ENCODE measurements at regions not wholly inside any gene's neighbourhood (a gene's known extent, or its start where the extent isn't known, plus 50 kb on each side); places are given as distances from the start of the nearest gene placed in this dataset.

- Mint-ChIP-seq H3K27me3 (ENCODE audit: low read depth, poor library complexity) (peaks cover 22% of the 10 kb centered on the region), H3K9me3 (no peaks in the 10 kb centered on the region), H3K4me3 (no peak overlapping the region), H3K4me1 (peaks cover 61% of the 10 kb centered on the region), H3K27ac (no peak overlapping the region), H3K36me3 (ENCODE audit: low read depth) (no peaks in the 10 kb centered on the region)
- TF ChIP-seq CTCF (IDR thresholded peaks at IDR 0.05) = no peak
- no peak for DNase-seq
Observed at GRCh38 chr16:86786994-86787393, 208.6 kb downstream of the FOXL1 start.

- no peak for TF ChIP-seq CTCF (IDR thresholded peaks at IDR 0.05)
- no peak overlapping the region for H3K27ac Mint-ChIP-seq
- H3K36me3 Mint-ChIP-seq (ENCODE audit: low read depth) = no peaks in the 10 kb centered on the region
- no peak overlapping the region for H3K4me3 Mint-ChIP-seq
- H3K4me1 Mint-ChIP-seq = peaks cover 66% of the 10 kb centered on the region
- peaks cover 22% of the 10 kb centered on the region for H3K27me3 Mint-ChIP-seq (ENCODE audit: low read depth, poor library complexity)
- DNase-seq = no peak
- H3K9me3 Mint-ChIP-seq = no peaks in the 10 kb centered on the region
Observed at GRCh38 chr16:86787538-86787937, 209.2 kb downstream of the FOXL1 start.

- H3K27me3 Mint-ChIP-seq (ENCODE audit: low read depth, poor library complexity) = peaks cover 13% of the 10 kb centered on the region
- TF ChIP-seq CTCF (IDR thresholded peaks at IDR 0.05) = no peak
- H3K27ac Mint-ChIP-seq = peak overlapping the region; percentile 87
- no peaks in the 10 kb centered on the region for H3K36me3 Mint-ChIP-seq (ENCODE audit: low read depth)
- DNase-seq = peak; percentile 63
- H3K4me1 Mint-ChIP-seq = peaks cover 74% of the 10 kb centered on the region
- peak overlapping the region; percentile 21 for H3K4me3 Mint-ChIP-seq
- H3K9me3 Mint-ChIP-seq = no peaks in the 10 kb centered on the region
Observed at GRCh38 chr16:86789621-86790051, 211.3 kb downstream of the FOXL1 start.

GRCh38 chr16:86791287-86792035, 213.1 kb downstream of the FOXL1 start:
- no peaks in the 10 kb centered on the region for H3K9me3 Mint-ChIP-seq
- H3K36me3 Mint-ChIP-seq (ENCODE audit: low read depth) = no peaks in the 10 kb centered on the region
- no peak for DNase-seq
- H3K27ac Mint-ChIP-seq = peak overlapping the region; percentile 48
- H3K4me3 Mint-ChIP-seq = no peak overlapping the region
- TF ChIP-seq CTCF (IDR thresholded peaks at IDR 0.05) = no peak
- peaks cover 13% of the 10 kb centered on the region for H3K27me3 Mint-ChIP-seq (ENCODE audit: low read depth, poor library complexity)
- peaks cover 76% of the 10 kb centered on the region for H3K4me1 Mint-ChIP-seq

- Mint-ChIP-seq H3K27ac (no peak overlapping the region), H3K4me3 (no peak overlapping the region), H3K9me3 (no peaks in the 10 kb centered on the region), H3K27me3 (ENCODE audit: low read depth, poor library complexity) (peaks cover 23% of the 10 kb centered on the region), H3K36me3 (ENCODE audit: low read depth) (no peaks in the 10 kb centered on the region), H3K4me1 (peaks cover 60% of the 10 kb centered on the region)
- TF ChIP-seq CTCF (IDR thresholded peaks at IDR 0.05) = no peak
- no peak for DNase-seq
Observed at GRCh38 chr16:86794216-86794864, 216.0 kb downstream of the FOXL1 start.

Measured in nephron progenitor cell (in vitro differentiated cells).